Retinal pigment epithelial cell (primary cell): ENCODE measurements at regions not wholly inside any gene's neighbourhood (a gene's known extent, or its start where the extent isn't known, plus 50 kb on each side); places are given as distances from the start of the nearest gene placed in this dataset.

ENCODE experiments used
- DNase-seq: peaks from one replicate; pipeline ENCODE4 v3.0.0-alpha.2; 2010; ENCODE audit warnings: low read depth
- H3K4me3 ChIP-seq: 2 replicates; pipeline ENCODE4 v1.5.1; 2011; ENCODE audit warnings: mild to moderate bottlenecking, low read length, control low read depth, moderate library complexity
- TF ChIP-seq, protein P1 (sequence below): conservative IDR thresholded peaks from 2 replicates; pipeline ENCODE4 v1.5.1; 2011; ENCODE audit warnings: low read depth, low read length, control low read depth, inconsistent platforms

GRCh38 chr5:13307480-13307879 is 637.0 kb downstream of the DNAH5 start:
- H3K4me3 ChIP-seq: no peak overlapping the region
- TF ChIP-seq, protein P1, sequence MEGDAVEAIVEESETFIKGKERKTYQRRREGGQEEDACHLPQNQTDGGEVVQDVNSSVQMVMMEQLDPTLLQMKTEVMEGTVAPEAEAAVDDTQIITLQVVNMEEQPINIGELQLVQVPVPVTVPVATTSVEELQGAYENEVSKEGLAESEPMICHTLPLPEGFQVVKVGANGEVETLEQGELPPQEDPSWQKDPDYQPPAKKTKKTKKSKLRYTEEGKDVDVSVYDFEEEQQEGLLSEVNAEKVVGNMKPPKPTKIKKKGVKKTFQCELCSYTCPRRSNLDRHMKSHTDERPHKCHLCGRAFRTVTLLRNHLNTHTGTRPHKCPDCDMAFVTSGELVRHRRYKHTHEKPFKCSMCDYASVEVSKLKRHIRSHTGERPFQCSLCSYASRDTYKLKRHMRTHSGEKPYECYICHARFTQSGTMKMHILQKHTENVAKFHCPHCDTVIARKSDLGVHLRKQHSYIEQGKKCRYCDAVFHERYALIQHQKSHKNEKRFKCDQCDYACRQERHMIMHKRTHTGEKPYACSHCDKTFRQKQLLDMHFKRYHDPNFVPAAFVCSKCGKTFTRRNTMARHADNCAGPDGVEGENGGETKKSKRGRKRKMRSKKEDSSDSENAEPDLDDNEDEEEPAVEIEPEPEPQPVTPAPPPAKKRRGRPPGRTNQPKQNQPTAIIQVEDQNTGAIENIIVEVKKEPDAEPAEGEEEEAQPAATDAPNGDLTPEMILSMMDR: no peak
- no peak for DNase-seq

- TF ChIP-seq, protein P1: no peak
- DNase-seq: peak; percentile 37
- no peak overlapping the region for H3K4me3 ChIP-seq
Measured at GRCh38 chr5:13303445-13303844, 641.0 kb downstream of the DNAH5 start.

DNA sequence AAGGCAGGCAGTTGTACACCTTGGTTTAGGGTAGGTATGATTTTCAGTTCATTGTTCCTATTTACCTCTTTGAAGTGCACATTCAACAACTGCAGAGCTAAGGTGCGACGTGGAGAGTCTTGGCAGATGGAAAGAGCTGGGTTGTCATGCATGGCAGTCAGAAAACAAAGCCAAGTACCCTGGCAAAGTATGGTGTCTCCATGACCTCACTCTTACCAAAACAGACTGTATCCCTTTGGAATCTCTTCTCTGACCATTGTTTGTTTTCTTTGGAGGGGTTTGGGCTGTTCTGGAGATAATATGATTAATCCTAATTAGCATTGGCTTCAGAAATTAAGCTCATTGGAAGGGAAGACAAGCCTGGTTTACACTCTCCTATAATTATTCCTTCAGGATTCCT is 665.7 kb downstream of the DNAH5 start:
- TF ChIP-seq, protein P1: no peak
- H3K4me3 ChIP-seq: no peak overlapping the region
- no peak for DNase-seq

DNA sequence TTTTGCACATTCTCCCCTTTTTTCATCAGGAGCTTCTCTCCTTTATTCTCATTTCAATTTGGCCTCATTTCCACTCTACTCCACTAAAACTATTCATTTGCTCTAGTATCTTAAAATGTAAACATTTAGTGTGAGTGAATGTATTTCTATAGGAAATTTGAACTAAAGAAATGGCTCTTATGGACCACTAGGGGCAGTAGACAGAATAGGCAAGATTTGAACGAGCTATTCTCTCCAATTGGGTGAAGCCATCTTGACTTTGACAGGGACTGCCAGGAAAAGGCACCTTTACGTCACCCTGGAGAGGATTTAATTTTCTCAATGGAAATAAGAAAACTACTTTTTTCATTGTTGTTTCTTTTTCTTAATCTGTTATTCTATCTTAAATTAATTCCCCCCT is 666.3 kb downstream of the DNAH5 start:
- TF ChIP-seq, protein P1: peak; percentile 49
- no peak overlapping the region for H3K4me3 ChIP-seq
- DNase-seq: no peak

GRCh38 chr5:13276156-13276555 is 668.3 kb downstream of the DNAH5 start:
- TF ChIP-seq, protein P1: no peak
- no peak for DNase-seq
- no peak overlapping the region for H3K4me3 ChIP-seq

GRCh38 chr5:13263701-13264100 is 680.8 kb downstream of the DNAH5 start:
- no peak for DNase-seq
- TF ChIP-seq, protein P1: no peak
- H3K4me3 ChIP-seq: no peak overlapping the region

DNA sequence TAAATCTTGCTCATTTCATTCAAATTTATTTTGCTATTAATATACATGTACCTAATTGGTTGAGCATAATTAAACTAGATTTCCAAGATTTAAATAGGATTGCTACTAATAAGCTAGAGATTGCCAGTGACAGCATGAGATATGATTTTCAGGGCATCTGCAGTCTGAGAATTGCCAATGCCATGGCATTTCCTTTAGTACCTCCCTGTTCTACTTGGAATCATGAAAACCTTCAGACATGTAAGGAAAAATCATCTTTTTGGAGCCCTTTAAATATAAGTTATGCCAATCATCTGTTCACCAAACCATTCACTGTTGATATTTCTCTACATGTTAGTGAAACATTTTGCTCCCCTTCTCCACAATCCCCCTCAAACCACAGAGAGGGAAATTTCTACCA is 691.4 kb downstream of the DNAH5 start:
- H3K4me3 ChIP-seq: no peak overlapping the region
- TF ChIP-seq, protein P1: no peak
- no peak for DNase-seq
